Progenitor cell of endocrine pancreas (in vitro differentiated cells): ENCODE measurements at regions not wholly inside any gene's neighbourhood (a gene's known extent, or its start where the extent isn't known, plus 50 kb on each side); places are given as distances from the start of the nearest gene placed in this dataset.
"Not testable (repeated sequence)": the region's sequence is repeated elsewhere in the genome, so short reads cannot be mapped to it uniquely, and the experiment has no call there.

Experiments
- DNase-seq: peaks from one replicate; pipeline ENCODE4 v3.0.0; 2021; ENCODE audit warnings: low spot score; ENCODE audit not compliant: unreplicated experiment
- H3K27ac Mint-ChIP-seq: 2 replicates; pipeline ENCODE4 v1.8.0; 2021; ENCODE audit warnings: mild to moderate bottlenecking, moderate library complexity, mixed read lengths
- H3K27me3 Mint-ChIP-seq: 2 replicates; pipeline ENCODE4 v1.8.0; 2021; ENCODE audit warnings: mixed read lengths
- H3K36me3 Mint-ChIP-seq: 2 replicates; pipeline ENCODE4 v1.8.0; 2022; ENCODE audit warnings: mixed read lengths; ENCODE audit not compliant: insufficient read depth
- H3K4me1 Mint-ChIP-seq: 2 replicates; pipeline ENCODE4 v1.8.0; 2021; ENCODE audit warnings: low read depth, mixed read lengths
- H3K4me3 Mint-ChIP-seq: 2 replicates; pipeline ENCODE4 v1.8.0; 2021; ENCODE audit warnings: low read depth, mild to moderate bottlenecking, moderate library complexity, mixed read lengths
- H3K9me3 Mint-ChIP-seq: 2 replicates; pipeline ENCODE4 v1.8.0; 2021; ENCODE audit warnings: low read depth, mixed read lengths

DNA sequence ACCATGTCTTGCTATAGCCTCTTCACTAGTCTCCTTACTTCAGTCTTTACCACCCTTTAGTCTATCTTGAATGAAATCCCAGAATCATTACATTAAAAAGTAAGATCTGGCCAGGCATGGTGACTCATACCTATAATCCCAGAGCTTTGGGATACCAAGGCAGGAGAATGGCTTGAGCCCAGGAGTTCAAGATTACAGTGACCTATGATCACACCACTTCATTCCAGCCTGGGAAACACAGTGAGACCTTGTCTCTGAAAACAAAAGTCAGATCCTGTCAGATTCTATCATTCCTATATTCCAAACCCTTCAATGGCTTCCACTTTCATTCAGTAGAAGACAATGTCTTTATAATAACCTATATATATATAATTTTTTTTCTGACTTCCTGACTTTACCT, 237.7 kb downstream of the UBE2NL start:
- not testable (repeated sequence) for H3K27me3 Mint-ChIP-seq, H3K27ac Mint-ChIP-seq, H3K4me3 Mint-ChIP-seq, DNase-seq, H3K36me3 Mint-ChIP-seq, H3K9me3 Mint-ChIP-seq, H3K4me1 Mint-ChIP-seq

DNA sequence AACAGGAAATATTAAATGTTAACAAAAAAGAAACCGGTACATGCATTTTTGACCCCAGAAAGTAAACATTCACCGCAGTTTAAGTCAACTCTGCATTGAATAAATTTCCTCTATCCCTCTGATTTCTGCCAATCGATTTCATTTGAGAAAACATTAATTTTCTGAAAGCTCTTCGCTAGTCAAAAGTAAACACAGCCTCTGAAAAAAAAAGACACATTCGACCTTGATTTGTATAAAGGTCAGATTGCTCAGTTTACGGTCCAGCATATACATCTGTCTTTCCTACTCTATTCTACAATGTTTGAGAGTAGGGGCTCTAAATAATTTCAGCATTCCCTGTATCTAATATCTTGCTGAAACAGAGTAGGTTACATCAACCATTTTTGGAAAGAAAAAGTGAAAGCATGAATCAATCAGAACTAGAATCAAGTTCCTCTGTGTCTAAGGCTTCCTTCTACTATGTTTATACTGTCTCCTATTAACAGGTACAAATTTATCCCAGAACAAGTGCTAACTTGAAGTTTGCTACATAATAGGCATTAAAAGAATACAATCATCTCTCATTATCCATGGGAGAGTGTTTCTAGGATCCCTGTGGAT, 243.8 kb downstream of the UBE2NL start:
- H3K27me3 Mint-ChIP-seq, H3K4me1 Mint-ChIP-seq, H3K27ac Mint-ChIP-seq, DNase-seq, H3K4me3 Mint-ChIP-seq, H3K9me3 Mint-ChIP-seq, H3K36me3 Mint-ChIP-seq: not testable (repeated sequence)

DNA sequence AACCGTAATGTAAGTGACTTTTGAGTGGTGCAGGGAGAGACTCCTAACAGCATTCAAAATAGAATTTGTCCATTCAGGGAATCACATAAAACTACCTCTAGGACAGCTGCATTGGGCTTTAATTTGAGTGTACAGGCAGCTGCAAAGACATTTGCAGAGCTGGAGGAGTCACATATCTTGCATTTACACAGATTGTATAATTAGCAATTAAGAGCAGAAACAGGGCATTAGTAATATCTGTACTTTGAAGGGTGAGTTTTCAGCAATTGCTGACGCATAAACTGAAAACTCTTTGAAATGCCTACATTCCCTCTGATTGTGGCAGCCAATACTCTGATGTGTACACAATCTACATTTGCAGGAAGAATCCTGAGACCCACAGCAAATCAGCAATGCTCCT, 245.6 kb downstream of the UBE2NL start:
- H3K36me3 Mint-ChIP-seq, H3K27ac Mint-ChIP-seq, DNase-seq, H3K9me3 Mint-ChIP-seq, H3K4me1 Mint-ChIP-seq, H3K27me3 Mint-ChIP-seq, H3K4me3 Mint-ChIP-seq: not testable (repeated sequence)

DNA sequence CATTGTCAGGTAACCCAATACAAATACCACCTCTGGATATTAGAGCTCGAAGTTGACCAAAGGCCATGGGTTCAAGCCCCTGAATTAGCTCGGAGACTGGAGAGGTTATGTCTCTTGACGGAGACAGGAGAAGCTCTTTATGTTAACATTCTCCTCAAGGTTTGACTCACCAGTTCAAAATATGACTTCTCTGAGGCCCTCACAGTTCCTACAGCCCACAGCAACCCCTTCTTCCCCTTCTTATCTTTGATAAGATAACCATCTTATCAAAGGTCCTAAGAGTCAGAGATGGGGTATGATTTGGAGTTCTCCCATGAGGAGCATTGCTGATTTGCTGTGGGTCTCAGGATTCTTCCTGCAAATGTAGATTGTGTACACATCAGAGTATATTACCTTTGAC, 246.6 kb downstream of the UBE2NL start:
- H3K9me3 Mint-ChIP-seq, H3K27me3 Mint-ChIP-seq, H3K27ac Mint-ChIP-seq, H3K4me1 Mint-ChIP-seq, H3K36me3 Mint-ChIP-seq, DNase-seq, H3K4me3 Mint-ChIP-seq: not testable (repeated sequence)

DNA sequence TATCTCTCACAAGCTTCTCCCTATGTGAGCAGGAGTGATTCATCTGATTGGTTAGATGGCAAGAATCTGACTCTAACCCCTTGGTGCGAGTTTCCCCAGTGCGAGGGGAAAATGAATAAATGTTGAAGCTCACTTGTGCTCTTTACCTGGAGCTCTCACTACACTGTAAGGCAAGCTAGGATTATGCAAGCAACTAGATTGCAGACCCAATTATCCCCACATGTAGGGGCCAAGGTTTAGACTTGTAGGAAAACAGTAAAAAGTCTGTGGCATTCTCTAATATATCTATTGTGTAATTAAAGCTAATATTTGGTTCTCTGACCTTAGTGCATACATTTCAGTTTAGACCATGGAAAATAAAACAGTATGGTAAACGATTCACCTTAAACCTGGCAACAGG, 247.2 kb downstream of the UBE2NL start:
- not testable (repeated sequence) for H3K9me3 Mint-ChIP-seq, DNase-seq, H3K27me3 Mint-ChIP-seq, H3K4me1 Mint-ChIP-seq, H3K4me3 Mint-ChIP-seq, H3K36me3 Mint-ChIP-seq, H3K27ac Mint-ChIP-seq

DNA sequence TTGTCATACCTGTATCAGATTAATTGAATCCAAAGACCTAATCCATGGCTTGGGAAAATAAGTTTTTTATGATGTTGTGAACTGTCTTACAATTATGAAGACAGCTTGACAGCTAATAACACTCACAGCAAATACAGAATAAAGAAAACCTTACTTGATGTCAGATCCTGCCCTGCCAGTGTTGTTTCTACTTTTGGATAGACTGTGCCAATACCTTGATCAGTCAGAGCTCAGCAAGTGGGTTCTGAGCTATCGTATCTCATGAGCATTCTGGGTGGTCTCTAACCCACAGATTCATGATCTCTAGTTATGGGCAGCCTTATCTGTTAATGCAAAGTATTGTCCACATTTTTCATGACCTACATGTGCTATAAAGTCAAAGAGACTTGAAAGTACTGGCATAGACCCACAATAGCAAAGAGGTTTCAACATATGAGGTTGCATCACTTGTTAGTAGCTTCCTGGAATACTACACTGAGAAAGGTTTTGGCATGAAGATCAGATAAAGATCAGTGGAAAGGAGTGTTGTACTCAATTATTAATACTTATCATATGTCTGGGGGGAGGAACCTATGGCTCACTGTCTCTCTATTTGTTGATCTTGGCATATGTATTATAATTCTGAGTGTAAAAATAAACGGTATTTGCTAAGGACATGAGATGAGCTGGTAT, 250.7 kb downstream of the UBE2NL start:
- not testable (repeated sequence) for DNase-seq, H3K27me3 Mint-ChIP-seq, H3K27ac Mint-ChIP-seq, H3K36me3 Mint-ChIP-seq, H3K4me1 Mint-ChIP-seq, H3K4me3 Mint-ChIP-seq, H3K9me3 Mint-ChIP-seq

DNA sequence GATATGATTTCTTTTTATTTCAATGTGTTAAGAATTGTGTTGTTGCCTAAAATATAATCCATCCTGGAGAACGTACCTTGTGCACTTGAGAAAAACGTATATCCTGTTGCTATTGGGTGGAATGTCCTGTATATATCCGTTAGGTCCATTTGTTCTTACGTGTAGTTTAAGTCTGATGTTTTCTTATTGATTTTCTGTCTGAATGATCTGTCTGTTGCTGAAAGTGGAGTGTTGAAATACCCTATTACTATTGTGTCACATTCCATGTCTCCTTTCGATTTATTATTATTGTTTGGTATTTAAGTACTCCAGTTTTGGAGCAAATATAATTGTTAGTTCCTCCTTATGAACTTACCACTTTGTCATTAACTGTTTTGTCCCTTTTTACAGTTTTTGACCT, 270.6 kb downstream of the UBE2NL start:
- H3K36me3 Mint-ChIP-seq, H3K27me3 Mint-ChIP-seq, H3K4me1 Mint-ChIP-seq, H3K27ac Mint-ChIP-seq, DNase-seq, H3K4me3 Mint-ChIP-seq, H3K9me3 Mint-ChIP-seq: not testable (repeated sequence)

DNA sequence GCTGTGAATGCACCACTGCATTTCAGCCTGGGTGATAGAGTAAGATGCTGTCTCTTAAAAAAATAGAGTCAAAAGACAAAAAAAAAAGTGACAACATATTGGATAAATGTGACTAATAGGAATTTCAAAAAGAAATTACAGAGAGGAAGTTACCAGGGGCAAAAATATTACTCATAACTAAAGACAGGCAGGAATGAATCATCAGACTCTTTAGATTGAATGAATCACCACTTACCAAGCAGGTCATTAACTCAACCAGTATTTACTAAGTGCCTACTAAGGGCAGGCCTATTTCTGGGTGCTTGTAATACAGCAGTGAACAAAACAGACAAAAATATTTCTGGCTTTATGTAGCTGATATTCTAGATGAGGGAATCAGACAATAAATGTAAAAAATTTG, 301.3 kb downstream of the UBE2NL start:
- H3K27me3 Mint-ChIP-seq, H3K9me3 Mint-ChIP-seq, DNase-seq, H3K27ac Mint-ChIP-seq, H3K36me3 Mint-ChIP-seq, H3K4me3 Mint-ChIP-seq, H3K4me1 Mint-ChIP-seq: not testable (repeated sequence)

DNA sequence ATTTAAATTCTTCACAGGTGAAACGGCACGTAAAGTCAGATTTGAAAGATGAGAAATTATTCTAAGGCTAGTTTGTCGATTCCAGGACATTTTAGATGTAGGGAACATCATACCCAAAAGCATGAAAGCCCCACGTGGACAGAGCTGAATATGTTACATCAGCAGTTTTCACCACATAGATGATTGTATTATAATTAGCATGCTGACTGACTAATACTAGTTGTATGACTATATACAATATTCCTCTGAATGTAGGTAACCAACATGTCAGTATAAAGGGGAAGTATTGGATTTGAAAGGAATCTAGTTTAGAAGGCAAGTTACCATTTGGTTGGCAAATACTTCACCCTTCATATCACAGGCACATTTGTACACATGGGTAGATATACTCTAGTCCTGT, 304.6 kb downstream of the UBE2NL start:
- not testable (repeated sequence) for H3K4me1 Mint-ChIP-seq, H3K27ac Mint-ChIP-seq, H3K36me3 Mint-ChIP-seq, H3K27me3 Mint-ChIP-seq, DNase-seq, H3K9me3 Mint-ChIP-seq, H3K4me3 Mint-ChIP-seq

DNA sequence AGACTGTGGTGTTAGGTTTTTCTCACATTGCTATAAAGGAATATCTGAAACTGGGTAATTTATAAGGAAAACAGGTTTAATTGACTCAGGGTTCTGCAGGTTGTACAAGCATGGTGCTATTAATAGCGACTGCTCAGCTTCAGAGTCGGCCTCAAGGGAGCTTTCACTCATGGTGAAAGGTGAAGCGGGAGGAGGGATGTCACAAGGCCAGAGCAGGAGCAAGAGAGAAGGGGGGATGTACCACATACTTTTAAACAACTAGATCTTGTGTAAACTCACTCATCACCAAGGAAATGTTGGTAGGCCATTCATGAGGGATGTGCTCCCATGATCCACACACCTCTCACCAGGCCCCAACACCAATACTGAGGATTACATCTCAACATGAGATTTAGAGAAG, 313.2 kb downstream of the UBE2NL start:
- not testable (repeated sequence) for H3K27ac Mint-ChIP-seq, H3K9me3 Mint-ChIP-seq, H3K4me3 Mint-ChIP-seq, DNase-seq, H3K27me3 Mint-ChIP-seq, H3K4me1 Mint-ChIP-seq, H3K36me3 Mint-ChIP-seq

DNA sequence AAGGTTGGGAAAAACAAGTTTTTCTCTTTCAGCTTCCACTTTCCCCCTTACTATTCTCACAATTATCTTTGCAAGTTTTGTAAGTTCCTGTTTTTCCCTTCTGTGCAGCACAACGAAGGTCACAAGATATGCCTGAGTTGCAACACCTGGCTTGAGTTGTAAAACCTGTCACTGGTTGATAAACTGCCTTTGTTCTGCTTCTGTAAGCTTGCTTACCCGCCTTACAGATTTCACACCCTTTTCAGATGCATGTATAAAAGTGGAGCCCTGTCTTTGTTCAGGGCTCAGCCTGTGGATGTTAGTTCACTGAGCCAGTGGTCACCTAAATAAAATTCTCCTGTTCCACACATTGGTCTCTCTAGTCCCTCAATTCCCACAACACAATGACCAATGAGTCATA, 318.9 kb downstream of the UBE2NL start:
- not testable (repeated sequence) for H3K9me3 Mint-ChIP-seq

DNA sequence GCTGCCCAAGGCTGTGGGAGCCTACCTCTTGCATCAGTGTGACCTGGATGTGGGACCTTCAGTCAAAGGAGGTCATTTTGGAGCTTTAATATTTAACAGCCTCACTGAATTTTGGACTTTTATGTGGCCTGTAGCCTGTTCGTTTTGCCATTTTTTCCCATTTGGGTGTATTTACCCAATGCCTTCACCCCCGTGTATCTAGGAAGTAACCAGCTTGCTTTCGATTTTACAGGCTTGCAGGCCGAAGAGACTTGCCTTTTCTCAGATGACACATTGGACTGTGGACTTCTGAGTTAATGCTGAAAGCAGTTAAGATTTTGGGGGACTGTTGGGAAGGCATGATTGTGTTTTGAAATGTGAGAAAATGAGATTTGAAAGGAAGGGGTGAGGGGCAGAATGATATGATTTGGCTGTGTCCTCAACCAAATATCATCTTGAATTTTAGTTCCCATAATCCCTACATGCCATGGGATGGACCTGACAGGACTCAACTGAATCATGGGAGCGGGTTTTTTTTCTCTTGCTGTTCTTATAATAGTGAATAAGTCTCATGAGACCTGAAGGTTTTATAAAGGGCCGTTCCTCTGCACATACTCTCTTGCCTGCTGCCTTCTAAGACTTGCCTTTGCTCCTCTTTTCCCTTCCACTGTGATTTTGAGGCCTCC, 324.6 kb downstream of the UBE2NL start:
- H3K4me1 Mint-ChIP-seq, DNase-seq, H3K27me3 Mint-ChIP-seq, H3K27ac Mint-ChIP-seq, H3K36me3 Mint-ChIP-seq, H3K4me3 Mint-ChIP-seq, H3K9me3 Mint-ChIP-seq: not testable (repeated sequence)

More for the DNA sequence above, 318.9 kb downstream of the UBE2NL start:
- H3K4me3 Mint-ChIP-seq, DNase-seq, H3K36me3 Mint-ChIP-seq, H3K27ac Mint-ChIP-seq, H3K4me1 Mint-ChIP-seq, H3K27me3 Mint-ChIP-seq: not testable (repeated sequence)
